ENCODE measurements at regions not wholly inside any gene's neighbourhood (a gene's known extent, or its start where the extent isn't known, plus 50 kb on each side); places are given as distances from the start of the nearest gene placed in this dataset.

- no peak for TF ChIP-seq CTCF (conservative IDR thresholded peaks at IDR 0.05; ENCODE audit: low read depth, low read length)
- no peak for DNase-seq (ENCODE audit: low read depth)
- H3K4me3 ChIP-seq (ENCODE audit: low read length), result no peak overlapping the region
These were observed 319.9 kb downstream of the ARRDC4 start for GRCh38 chr15:98280284-98280975.

- no peak for DNase-seq (ENCODE audit: low read depth)
- no peak for TF ChIP-seq CTCF (conservative IDR thresholded peaks at IDR 0.05; ENCODE audit: low read depth, low read length)
- H3K4me3 ChIP-seq (ENCODE audit: low read length), result no peak overlapping the region
These were observed 320.6 kb downstream of the ARRDC4 start for GRCh38 chr15:98281130-98281529.

DNA sequence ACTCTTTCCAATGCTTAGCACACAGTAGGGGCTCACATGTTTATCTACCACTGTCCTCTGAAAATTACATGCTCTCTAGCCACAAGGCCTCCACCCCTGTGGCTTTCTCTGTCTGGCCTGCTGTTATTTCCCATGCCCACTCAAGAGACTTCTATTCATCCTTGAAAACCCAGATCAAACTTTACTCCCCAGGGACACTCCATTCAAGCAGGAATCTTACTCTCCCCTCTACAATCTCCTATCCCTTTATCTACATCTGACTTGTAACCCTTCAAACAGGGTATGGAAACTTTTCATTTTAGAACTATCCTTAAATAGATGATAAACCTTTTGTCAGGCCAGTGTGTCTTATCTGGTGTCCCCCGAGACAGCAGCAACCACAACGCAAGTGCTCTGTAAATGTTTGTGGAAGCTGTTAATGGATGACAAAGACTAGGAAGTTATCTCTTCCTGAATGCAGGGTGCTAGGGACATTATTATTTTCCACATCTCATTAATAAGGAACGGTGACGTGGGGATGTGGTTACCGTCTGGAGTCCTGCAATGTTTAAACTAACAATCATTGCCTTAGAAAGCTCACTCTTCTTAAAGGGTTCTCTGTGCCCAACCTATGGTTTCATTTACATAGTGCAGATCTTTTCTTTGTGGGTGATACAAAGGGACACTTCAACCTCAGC, 322.3 kb downstream of the ARRDC4 start:
- no peak for DNase-seq (ENCODE audit: low read depth)
- no peak for TF ChIP-seq CTCF (conservative IDR thresholded peaks at IDR 0.05; ENCODE audit: low read depth, low read length)
- H3K4me3 ChIP-seq (ENCODE audit: low read length), result no peak overlapping the region

- TF ChIP-seq CTCF (conservative IDR thresholded peaks at IDR 0.05; ENCODE audit: low read depth, low read length), result no peak
- DNase-seq (ENCODE audit: low read depth), result no peak
- no peak overlapping the region for H3K4me3 ChIP-seq (ENCODE audit: low read length)
These were observed 325.7 kb downstream of the ARRDC4 start for GRCh38 chr15:98286200-98286599.

GRCh38 chr15:98286831-98287230, 326.3 kb downstream of the ARRDC4 start:
- H3K4me3 ChIP-seq (ENCODE audit: low read length), result no peak overlapping the region
- no peak for TF ChIP-seq CTCF (conservative IDR thresholded peaks at IDR 0.05; ENCODE audit: low read depth, low read length)
- no peak for DNase-seq (ENCODE audit: low read depth)

DNA sequence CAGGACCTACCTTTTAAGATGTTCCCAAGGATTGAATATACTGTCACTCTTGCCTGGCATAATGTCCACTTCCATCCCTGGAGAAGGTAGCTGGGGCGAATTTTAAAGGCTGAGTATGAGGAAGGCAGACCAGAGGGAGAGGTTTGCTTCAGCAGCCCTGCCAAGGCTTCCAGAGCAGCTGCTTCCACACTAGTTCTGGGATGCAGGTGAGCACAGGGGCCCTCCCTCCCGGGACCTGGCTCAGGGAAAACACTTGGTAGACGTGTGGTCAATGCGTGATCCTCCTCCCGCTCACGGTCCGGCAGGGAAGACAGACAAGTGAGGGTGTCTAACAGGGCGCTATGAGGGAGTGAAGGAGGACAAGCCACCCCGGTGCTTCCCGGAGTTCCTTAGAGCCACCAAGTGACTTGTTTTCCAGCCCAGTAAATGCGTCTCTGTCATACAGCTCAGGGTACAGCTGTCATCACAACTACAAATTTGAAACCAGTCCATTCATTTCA, 327.6 kb downstream of the ARRDC4 start:
- TF ChIP-seq CTCF (conservative IDR thresholded peaks at IDR 0.05; ENCODE audit: low read depth, low read length), result no peak

DNA sequence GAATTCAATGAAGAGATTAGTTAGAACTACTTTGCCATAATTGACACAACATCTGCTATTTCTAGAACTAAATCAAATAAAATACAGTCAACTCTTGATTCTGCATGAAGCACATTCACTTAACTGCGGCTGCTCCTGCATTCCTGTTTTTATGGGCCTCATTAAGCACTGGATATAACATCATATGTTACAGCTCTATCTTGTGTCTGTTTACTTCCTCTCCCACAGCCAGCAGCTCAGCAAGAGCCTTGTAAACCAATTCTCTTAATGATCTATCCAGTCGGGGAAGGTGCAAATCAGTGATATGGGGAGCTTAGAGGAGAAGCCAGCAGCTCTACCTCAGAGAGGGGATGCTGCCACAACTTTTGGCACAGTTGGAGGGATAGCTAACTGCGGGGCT, 329.2 kb downstream of the ARRDC4 start:
- DNase-seq (ENCODE audit: low read depth), result no peak
- no peak for TF ChIP-seq CTCF (conservative IDR thresholded peaks at IDR 0.05; ENCODE audit: low read depth, low read length)
- H3K4me3 ChIP-seq (ENCODE audit: low read length), result no peak overlapping the region

More for the DNA sequence above, 327.6 kb downstream of the ARRDC4 start:
- no peak for DNase-seq (ENCODE audit: low read depth)
- no peak overlapping the region for H3K4me3 ChIP-seq (ENCODE audit: low read length)

Measured in retinal pigment epithelial cell (primary cell).